HepG2 (cell line): ENCODE measurements at regions not wholly inside any gene's neighbourhood (a gene's known extent, or its start where the extent isn't known, plus 50 kb on each side); places are given as distances from the start of the nearest gene placed in this dataset.

Source experiments
- ARNT ChIP-seq: fragments of 450-650 bp; IDR thresholded peaks from 2 replicates; pipeline ENCODE4 v1.6.1; 2017
- FOXA1 ChIP-seq, 2 experiments: fragments of 450-650 bp in 1 of 2; sonication (generic) in 1 of 2; formaldehyde crosslinking in 1 of 2; IDR thresholded peaks; 2 replicates each; pipeline versions ENCODE4 v1.4.0 to v1.6.1; 2016 to 2020; ENCODE audit warnings: missing genetic modification reagents in 1 of 2
- FOXP1 ChIP-seq, 2 experiments: fragments of 450-650 bp in 1 of 2; IDR thresholded peaks; 2 replicates each; pipeline ENCODE4 v1.6.1; 2017 to 2018; ENCODE audit warnings: antibody characterized with exemption in 1 of 2
- HCFC1 ChIP-seq: fragments of 150-350 bp; IDR thresholded peaks from 2 replicates; pipeline ENCODE4 v1.6.1; 2014; ENCODE audit warnings: low read depth, low read length
- HIC2 ChIP-seq: sonication (generic); formaldehyde crosslinking; IDR thresholded peaks from 2 replicates; pipeline ENCODE4 v1.9.0; 2022; ENCODE audit warnings: low read depth, missing genetic modification reagents
- LCORL ChIP-seq, 2 experiments: fragments of 450-650 bp in 1 of 2; sonication (generic) in 1 of 2; formaldehyde crosslinking in 1 of 2; IDR thresholded peaks; 2 replicates each; pipeline versions ENCODE4 v1.5.0 to v1.6.1; 2017 to 2020; ENCODE audit warnings: antibody characterized with exemption in 1 of 2, missing genetic modification reagents in 1 of 2
- NFATC3 ChIP-seq: sonication (generic); formaldehyde crosslinking; IDR thresholded peaks from 2 replicates; pipeline ENCODE4 v1.5.1; 2020; ENCODE audit warnings: mild to moderate bottlenecking, missing genetic modification reagents
- NFRKB ChIP-seq: fragments of 450-650 bp; IDR thresholded peaks from 2 replicates; pipeline ENCODE4 v1.6.1; 2017
- PHB2 ChIP-seq: fragments of 450-650 bp; IDR thresholded peaks from 2 replicates; pipeline ENCODE4 v1.6.1; 2018; ENCODE audit not compliant: partially characterized antibody
- SOX5 ChIP-seq: IDR thresholded peaks from 2 replicates; pipeline ENCODE4 v1.6.1; 2016; ENCODE audit warnings: borderline replicate concordance
- SOX6 ChIP-seq, 2 experiments: fragments of 450-650 bp in 1 of 2; sonication (generic) in 1 of 2; formaldehyde crosslinking in 1 of 2; IDR thresholded peaks; 2 replicates each; pipeline versions ENCODE4 v1.4.0 to v1.6.1; 2017 to 2020; ENCODE audit warnings: antibody characterized with exemption in 1 of 2, mild to moderate bottlenecking in 1 of 2, missing genetic modification reagents in 1 of 2
- SP1 ChIP-seq, 2 experiments: fragments of 450-650 bp in 1 of 2; sonication (generic) in 1 of 2; formaldehyde crosslinking in 1 of 2; IDR thresholded peaks; 2 replicates each; pipeline versions ENCODE4 v1.4.0 to v1.6.1; 2016 to 2020; ENCODE audit warnings: missing genetic modification reagents in 1 of 2
- ZC3H4 ChIP-seq: sonication (generic); formaldehyde crosslinking; IDR thresholded peaks from 2 replicates; pipeline ENCODE4 v1.4.0; 2020; ENCODE audit warnings: missing genetic modification reagents, borderline replicate concordance
- ZNF431 ChIP-seq: sonication (generic); formaldehyde crosslinking; IDR thresholded peaks from 2 replicates; pipeline ENCODE4 v1.9.0; 2022; ENCODE audit warnings: missing genetic modification reagents, low read depth, mild to moderate bottlenecking, borderline replicate concordance
- ZNF562 ChIP-seq: sonication (generic); formaldehyde crosslinking; IDR thresholded peaks from 2 replicates; pipeline ENCODE4 v1.8.0; 2022; ENCODE audit warnings: missing genetic modification reagents, borderline replicate concordance

- peak; percentile 57; the same call in 1 of the 2 replicates for TF ChIP-seq SP1 (IDR thresholded peaks at IDR 0.05)
- TF ChIP-seq SP1 (CRISPR knock-in tag; IDR thresholded peaks at IDR 0.05): no peak
- TF ChIP-seq ZNF562 (CRISPR knock-in tag): no peak
- TF ChIP-seq SOX5 (CRISPR knock-in tag): no peak
- peak; percentile 59; the same call in 1 of the 2 replicates for TF ChIP-seq ARNT
- peak; percentile 43; the same call in 1 of the 2 replicates for TF ChIP-seq HIC2
- TF ChIP-seq ZNF431 (CRISPR knock-in tag): no peak
- peak; percentile 51; the same call in 1 of the 2 replicates for TF ChIP-seq LCORL (IDR thresholded peaks at IDR 0.05)
- no peak for TF ChIP-seq LCORL (CRISPR knock-in tag; IDR thresholded peaks at IDR 0.05)
- no peak for TF ChIP-seq NFRKB
- TF ChIP-seq SOX6 (IDR thresholded peaks at IDR 0.05): peak; percentile 87
- no peak; the same call in 1 of the 2 replicates for TF ChIP-seq SOX6 (CRISPR knock-in tag; IDR thresholded peaks at IDR 0.05)
- TF ChIP-seq ZC3H4 (CRISPR knock-in tag): no peak
- peak; percentile 94 for TF ChIP-seq PHB2
- no peak for TF ChIP-seq HCFC1
- no peak for TF ChIP-seq NFATC3 (CRISPR knock-in tag)
- TF ChIP-seq FOXP1 (IDR thresholded peaks at IDR 0.05): peak; percentile 68; the same call in 1 of the 2 replicates
- TF ChIP-seq FOXP1 (CRISPR knock-in tag; IDR thresholded peaks at IDR 0.05): no peak
- TF ChIP-seq FOXA1 (IDR thresholded peaks at IDR 0.05): peak; percentile 65
- TF ChIP-seq FOXA1 (CRISPR knock-in tag; IDR thresholded peaks at IDR 0.05): no peak
Measured at GRCh38 chr20:50459124-50459918, 50.9 kb upstream of the PTPN1 start (continued).
